ENCODE measurements at regions not wholly inside any gene's neighbourhood (a gene's known extent, or its start where the extent isn't known, plus 50 kb on each side); places are given as distances from the start of the nearest gene placed in this dataset.

GRCh38 chr9:108078811-108079210, 589.2 kb upstream of the KLF4 start:
- H3K27ac Mint-ChIP-seq: no peak overlapping the region
- ATAC-seq: no peak
- DNase-seq: no peak
- H3K27me3 Mint-ChIP-seq: no peaks in the 10 kb centered on the region
- no peaks in the 10 kb centered on the region for H3K4me1 Mint-ChIP-seq
- H3K9me3 Mint-ChIP-seq: peaks cover 11% of the 10 kb centered on the region
- no peaks in the 10 kb centered on the region for H3K36me3 Mint-ChIP-seq (ENCODE audit: low read depth)
- H3K4me3 Mint-ChIP-seq: no peak overlapping the region

- Mint-ChIP-seq H3K4me3 (no peak overlapping the region), H3K4me1 (no peaks in the 10 kb centered on the region), H3K27me3 (no peaks in the 10 kb centered on the region), H3K9me3 (peaks cover 11% of the 10 kb centered on the region), H3K27ac (no peak overlapping the region), H3K36me3 (ENCODE audit: low read depth) (no peaks in the 10 kb centered on the region)
- DNase-seq (no peak), ATAC-seq (no peak)
These were observed 588.8 kb upstream of the KLF4 start for GRCh38 chr9:108078375-108078774.

- H3K27me3 Mint-ChIP-seq: no peaks in the 10 kb centered on the region
These were observed 588.0 kb upstream of the KLF4 start for GRCh38 chr9:108077556-108077955.

GRCh38 chr9:108074900-108075299, 585.3 kb upstream of the KLF4 start:
- H3K27ac Mint-ChIP-seq: no peak overlapping the region
- DNase-seq (no peak), ATAC-seq (no peak)
- H3K4me3 Mint-ChIP-seq: no peak overlapping the region
- no peaks in the 10 kb centered on the region for H3K27me3 Mint-ChIP-seq
- peaks cover 11% of the 10 kb centered on the region for H3K9me3 Mint-ChIP-seq
- H3K4me1 Mint-ChIP-seq: no peaks in the 10 kb centered on the region
- H3K36me3 Mint-ChIP-seq (ENCODE audit: low read depth): no peaks in the 10 kb centered on the region

More at GRCh38 chr9:108077556-108077955, 588.0 kb upstream of the KLF4 start:
- ATAC-seq: no peak
- no peaks in the 10 kb centered on the region for H3K4me1 Mint-ChIP-seq
- peaks cover 11% of the 10 kb centered on the region for H3K9me3 Mint-ChIP-seq
- DNase-seq: no peak
- H3K36me3 Mint-ChIP-seq (ENCODE audit: low read depth): no peaks in the 10 kb centered on the region
- H3K27ac Mint-ChIP-seq: no peak overlapping the region
- no peak overlapping the region for H3K4me3 Mint-ChIP-seq

GRCh38 chr9:108073823-108074222, 584.3 kb upstream of the KLF4 start:
- Mint-ChIP-seq H3K36me3 (ENCODE audit: low read depth) (no peaks in the 10 kb centered on the region), H3K4me1 (no peaks in the 10 kb centered on the region), H3K27ac (no peak overlapping the region), H3K9me3 (peaks cover 11% of the 10 kb centered on the region), H3K27me3 (no peaks in the 10 kb centered on the region), H3K4me3 (no peak overlapping the region)
- ATAC-seq (no peak), DNase-seq (no peak)

GRCh38 chr9:108072740-108073139, 583.2 kb upstream of the KLF4 start:
- H3K27me3 Mint-ChIP-seq: no peaks in the 10 kb centered on the region
- H3K36me3 Mint-ChIP-seq (ENCODE audit: low read depth): no peaks in the 10 kb centered on the region
- ATAC-seq (no peak), DNase-seq (no peak)
- H3K27ac Mint-ChIP-seq: no peak overlapping the region
- no peaks in the 10 kb centered on the region for H3K4me1 Mint-ChIP-seq
- H3K9me3 Mint-ChIP-seq: no peaks in the 10 kb centered on the region
- no peak overlapping the region for H3K4me3 Mint-ChIP-seq

GRCh38 chr9:108070861-108071260, 581.3 kb upstream of the KLF4 start:
- no peaks in the 10 kb centered on the region for H3K36me3 Mint-ChIP-seq (ENCODE audit: low read depth)
- H3K27me3 Mint-ChIP-seq: no peaks in the 10 kb centered on the region
- H3K27ac Mint-ChIP-seq: no peak overlapping the region
- H3K9me3 Mint-ChIP-seq: no peaks in the 10 kb centered on the region
- ATAC-seq (no peak), DNase-seq (no peak)
- no peaks in the 10 kb centered on the region for H3K4me1 Mint-ChIP-seq
- no peak overlapping the region for H3K4me3 Mint-ChIP-seq

GRCh38 chr9:108069991-108070390, 580.4 kb upstream of the KLF4 start:
- no peaks in the 10 kb centered on the region for H3K36me3 Mint-ChIP-seq (ENCODE audit: low read depth)
- H3K27me3 Mint-ChIP-seq: no peaks in the 10 kb centered on the region
- no peak overlapping the region for H3K4me3 Mint-ChIP-seq
- no peak overlapping the region for H3K27ac Mint-ChIP-seq
- no peaks in the 10 kb centered on the region for H3K9me3 Mint-ChIP-seq
- H3K4me1 Mint-ChIP-seq: no peaks in the 10 kb centered on the region
- no peak for DNase-seq
- no peak for ATAC-seq

GRCh38 chr9:108062680-108063079, 573.1 kb upstream of the KLF4 start:
- no peaks in the 10 kb centered on the region for H3K36me3 Mint-ChIP-seq (ENCODE audit: low read depth)
- H3K9me3 Mint-ChIP-seq: peaks cover 14% of the 10 kb centered on the region
- ATAC-seq: no peak
- H3K4me3 Mint-ChIP-seq: no peak overlapping the region
- no peaks in the 10 kb centered on the region for H3K27me3 Mint-ChIP-seq
- no peak for DNase-seq
- H3K4me1 Mint-ChIP-seq: no peaks in the 10 kb centered on the region
- H3K27ac Mint-ChIP-seq: no peak overlapping the region

GRCh38 chr9:108060175-108060574, 570.6 kb upstream of the KLF4 start:
- Mint-ChIP-seq H3K9me3 (peaks cover 14% of the 10 kb centered on the region), H3K4me3 (no peak overlapping the region), H3K27ac (no peak overlapping the region), H3K4me1 (no peaks in the 10 kb centered on the region), H3K36me3 (ENCODE audit: low read depth) (no peaks in the 10 kb centered on the region), H3K27me3 (no peaks in the 10 kb centered on the region)
- ATAC-seq (no peak), DNase-seq (no peak)

GRCh38 chr9:108058135-108058814, 568.7 kb upstream of the KLF4 start:
- Mint-ChIP-seq H3K27ac (no peak overlapping the region), H3K36me3 (ENCODE audit: low read depth) (no peaks in the 10 kb centered on the region), H3K27me3 (no peaks in the 10 kb centered on the region), H3K4me3 (no peak overlapping the region), H3K9me3 (peaks cover 8% of the 10 kb centered on the region), H3K4me1 (no peaks in the 10 kb centered on the region)
- no peak for DNase-seq
- ATAC-seq: no peak

- H3K9me3 Mint-ChIP-seq: peaks cover 6% of the 10 kb centered on the region
- ATAC-seq: no peak
- no peak overlapping the region for H3K4me3 Mint-ChIP-seq
- no peaks in the 10 kb centered on the region for H3K4me1 Mint-ChIP-seq
- H3K27me3 Mint-ChIP-seq: peaks cover 3% of the 10 kb centered on the region
- no peak for DNase-seq
- H3K36me3 Mint-ChIP-seq (ENCODE audit: low read depth): no peaks in the 10 kb centered on the region
- H3K27ac Mint-ChIP-seq: no peak overlapping the region
These were observed 568.0 kb upstream of the KLF4 start for GRCh38 chr9:108057421-108058134.

GRCh38 chr9:108056805-108057386, 567.3 kb upstream of the KLF4 start:
- DNase-seq: no peak
- H3K27me3 Mint-ChIP-seq: peaks cover 3% of the 10 kb centered on the region

GRCh38 chr9:108056084-108056804, 566.7 kb upstream of the KLF4 start:
- DNase-seq (no peak), ATAC-seq (no peak)
- H3K36me3 Mint-ChIP-seq (ENCODE audit: low read depth): no peaks in the 10 kb centered on the region
- no peak overlapping the region for H3K27ac Mint-ChIP-seq
- H3K4me3 Mint-ChIP-seq: no peak overlapping the region
- H3K27me3 Mint-ChIP-seq: peaks cover 3% of the 10 kb centered on the region
- H3K4me1 Mint-ChIP-seq: no peaks in the 10 kb centered on the region
- no peaks in the 10 kb centered on the region for H3K9me3 Mint-ChIP-seq

More at GRCh38 chr9:108056805-108057386, 567.3 kb upstream of the KLF4 start:
- H3K36me3 Mint-ChIP-seq (ENCODE audit: low read depth): no peaks in the 10 kb centered on the region
- no peak overlapping the region for H3K4me3 Mint-ChIP-seq
- ATAC-seq: no peak
- H3K9me3 Mint-ChIP-seq: no peaks in the 10 kb centered on the region
- H3K4me1 Mint-ChIP-seq: no peaks in the 10 kb centered on the region
- H3K27ac Mint-ChIP-seq: no peak overlapping the region
